Stomach (tissue), 8 donors: ENCODE measurements at regions not wholly inside any gene's neighbourhood (a gene's known extent, or its start where the extent isn't known, plus 50 kb on each side); places are given as distances from the start of the nearest gene placed in this dataset.

ENCODE experiments used
- DNase-seq, 2 donors: peaks; one replicate each; pipeline versions ENCODE4 v3.0.0 to v3.0.0-alpha.2; 2013 to 2019
- H3K27ac ChIP-seq, 5 donors: fragments of 200-600 bp in 4 of 5; sonication (generic) in 4 of 5; one replicate each; pipeline ENCODE4 v1.5.1; 2013 to 2019; ENCODE audit warnings: mild to moderate bottlenecking in 1 of 5, moderate library complexity in 1 of 5
- H3K27me3 ChIP-seq, 3 donors: fragments of 200-600 bp; sonication (generic); one replicate each; pipeline ENCODE4 v1.5.1; 2017 to 2019; ENCODE audit warnings: mixed run types in 1 of 3
- H3K36me3 ChIP-seq, 4 donors: fragments of 200-600 bp; sonication (generic); 1 replicate in 3 of 4; 2 replicates in 1 of 4; pipeline ENCODE4 v1.5.1; 2016 to 2019
- H3K4me1 ChIP-seq, 4 donors: fragments of 200-600 bp; sonication (generic); one replicate each; pipeline ENCODE4 v1.5.1; 2016 to 2019
- H3K4me3 ChIP-seq, 4 donors: fragments of 200-600 bp; sonication (generic) in 3 of 4; one replicate each; pipeline ENCODE4 v1.5.1; 2016 to 2019; ENCODE audit warnings: mild to moderate bottlenecking in 1 of 4
- H3K9me3 ChIP-seq, 4 donors: fragments of 200-600 bp; sonication (generic); one replicate each; pipeline ENCODE4 v1.5.1; 2016 to 2019
- CTCF ChIP-seq, 7 experiments: fragments of 450-650 bp in 4 of 7; fragments of 200-600 bp in 3 of 7; sonication (generic) in 3 of 7; IDR thresholded peaks; one replicate each; pipeline ENCODE4 v1.5.1; 2016 to 2019; ENCODE audit warnings: antibody characterized with exemption in 7 of 7, control low read depth in 2 of 7, mild to moderate bottlenecking in 1 of 7
- EP300 ChIP-seq: sonication (generic); formaldehyde crosslinking; IDR thresholded peaks from one replicate; pipeline ENCODE4 v1.6.1; 2017; ENCODE audit warnings: antibody characterized with exemption
- POLR2A ChIP-seq, 4 donors: fragments of 450-650 bp; IDR thresholded peaks; one replicate each; pipeline ENCODE4 v1.6.1; 2016; ENCODE audit warnings: antibody characterized with exemption in 4 of 4, control low read depth in 2 of 4, mild to moderate bottlenecking in 1 of 4, moderate library complexity in 1 of 4
- POLR2AphosphoS5 ChIP-seq, 3 donors: sonication (generic); formaldehyde crosslinking; IDR thresholded peaks; one replicate each; pipeline ENCODE4 v1.6.1; 2016; ENCODE audit warnings: antibody characterized with exemption in 3 of 3
- WGBS, 5 donors: extraction: QIAGEN DNeasy Blood & Tissue Kit in 3 of 5; methylation state at CpG; one replicate each; pipeline versions ENCODE4 v1.1.5 to v1.1.7; 2013 to 2018; 5-methylcytosine and 5-hydroxymethylcytosine counted together
- intact Hi-C: fragments of 100-400 bp; cut with DNase I; formaldehyde crosslinking; loops from one replicate; pipeline ENCODE4 v1.15.1; 2023; ENCODE audit warnings: low total_unique reads
- donor health status: healthy with polysubstance abuse.
- donor health status: Bipolar disorder and iron deficiency.
- donor health status: healthy.

- TF ChIP-seq EP300: no peak
- TF ChIP-seq POLR2AphosphoS5 (IDR thresholded peaks at IDR 0.05): no peak
- no peak for TF ChIP-seq CTCF (IDR thresholded peaks at IDR 0.05)
- 85 to 90% (median 88%) methylated on average over 5 of the region's 5 CpGs for WGBS, 5 donors
- no peak overlapping the region for H3K27ac ChIP-seq
- intact Hi-C loops: no loop called here
- H3K36me3 ChIP-seq: no peaks in the 10 kb centered on the region
- peaks cover 0 to 24% (median 13%) of the 10 kb centered on the region in 4 donors for H3K9me3 ChIP-seq
- no peak for DNase-seq
- H3K4me1 ChIP-seq: no peaks in the 10 kb centered on the region
- peaks cover 0 to 6% (median 0%) of the 10 kb centered on the region in 3 donors for H3K27me3 ChIP-seq
- H3K4me3 ChIP-seq: no peak overlapping the region
Measured at GRCh38 chr16:11437069-11437468, 91.8 kb downstream of the RMI2 start.

- peaks cover 0 to 6% (median 0%) of the 10 kb centered on the region in 3 donors for H3K27me3 ChIP-seq
- no peak overlapping the region for H3K27ac ChIP-seq
- no peak overlapping the region for H3K4me3 ChIP-seq
- WGBS, 5 donors: 70 to 98% (median 93%) methylated on average over 4 of the region's 4 CpGs
- intact Hi-C loops: no loop called here
- H3K4me1 ChIP-seq: no peaks in the 10 kb centered on the region
- no peak for DNase-seq
- H3K36me3 ChIP-seq: no peaks in the 10 kb centered on the region
- no peak for TF ChIP-seq CTCF (IDR thresholded peaks at IDR 0.05)
- no peak for TF ChIP-seq EP300
- TF ChIP-seq POLR2AphosphoS5 (IDR thresholded peaks at IDR 0.05): no peak
- TF ChIP-seq POLR2A (IDR thresholded peaks at IDR 0.05): no peak
- peaks cover 0 to 23% (median 13%) of the 10 kb centered on the region in 4 donors for H3K9me3 ChIP-seq
Measured at GRCh38 chr16:11439790-11440656, 94.8 kb downstream of the RMI2 start.

GRCh38 chr16:11440657-11441012, 95.4 kb downstream of the RMI2 start:
- no peak for DNase-seq
- peaks cover 0 to 4% (median 0%) of the 10 kb centered on the region in 3 donors for H3K27me3 ChIP-seq
- peaks cover 0 to 23% (median 13%) of the 10 kb centered on the region in 4 donors for H3K9me3 ChIP-seq
- WGBS, 5 donors: 92 to 97% (median 95%) methylated on average over 5 to 7 of the region's 7 CpGs
- TF ChIP-seq CTCF (IDR thresholded peaks at IDR 0.05) (no peak), POLR2A (IDR thresholded peaks at IDR 0.05) (no peak), EP300 (no peak), POLR2AphosphoS5 (IDR thresholded peaks at IDR 0.05) (no peak)
- H3K36me3 ChIP-seq: no peaks in the 10 kb centered on the region
- intact Hi-C loops: no loop called here
- H3K4me3 ChIP-seq: no peak overlapping the region
- H3K4me1 ChIP-seq: no peaks in the 10 kb centered on the region
- H3K27ac ChIP-seq: no peak overlapping the region

- H3K27me3 ChIP-seq: no peaks in the 10 kb centered on the region
- no peak overlapping the region for H3K27ac ChIP-seq
- no peak overlapping the region for H3K4me3 ChIP-seq
- DNase-seq: no peak
- no peaks in the 10 kb centered on the region for H3K36me3 ChIP-seq
- TF ChIP-seq EP300: no peak
- no peak for TF ChIP-seq POLR2A (IDR thresholded peaks at IDR 0.05)
- TF ChIP-seq POLR2AphosphoS5 (IDR thresholded peaks at IDR 0.05): no peak
- no peak for TF ChIP-seq CTCF (IDR thresholded peaks at IDR 0.05)
- H3K4me1 ChIP-seq: no peaks in the 10 kb centered on the region
- 86 to 96% (median 95%) methylated on average over 7 of the region's 7 CpGs for WGBS, 5 donors
- peaks cover 0 to 13% (median 5%) of the 10 kb centered on the region in 4 donors for H3K9me3 ChIP-seq
- intact Hi-C loops: no loop called here
Measured at GRCh38 chr16:11445486-11445885, 100.2 kb downstream of the RMI2 start.
